WTC11 (cell line): ENCODE measurements at regions not wholly inside any gene's neighbourhood (a gene's known extent, or its start where the extent isn't known, plus 50 kb on each side); places are given as distances from the start of the nearest gene placed in this dataset.

ENCODE experiments used
- ATAC-seq: fragments of 200-7000 bp; cut with Tn5 transposase; 2 replicates; pipeline ENCODE4 v1.10.0; 2021; ENCODE audit warnings: mild to moderate bottlenecking, moderate library complexity
- CTCF ChIA-PET: fragments of 300-600 bp; sonication (Branson Sonifier 250); formaldehyde crosslinking; loops from one replicate; lab custom pipeline; 2021; ENCODE audit warnings: antibody characterized with exemption; lab: Charles Lee
- POLR2A ChIA-PET: fragments of 350-600 bp; sonication (Branson Sonifier 250); formaldehyde crosslinking; loops from one replicate; lab custom pipeline; 2021; ENCODE audit warnings: antibody characterized with exemption; lab: Charles Lee
- DNase-seq: peaks from one replicate; pipeline ENCODE4 v3.0.0; 2021; ENCODE audit warnings: low spot score
- H3K27ac Mint-ChIP-seq: 2 replicates; pipeline ENCODE4 v1.8.0; 2021; ENCODE audit warnings: mixed read lengths
- H3K27me3 Mint-ChIP-seq: 2 replicates; pipeline ENCODE4 v1.8.0; 2021; ENCODE audit warnings: low read depth, mild to moderate bottlenecking, moderate library complexity, mixed read lengths
- H3K36me3 Mint-ChIP-seq: 2 replicates; pipeline ENCODE4 v1.8.0; 2021; ENCODE audit warnings: mixed read lengths
- H3K4me1 Mint-ChIP-seq: 2 replicates; pipeline ENCODE4 v1.8.0; 2022; ENCODE audit warnings: mixed read lengths
- H3K4me3 Mint-ChIP-seq: 2 replicates; pipeline ENCODE4 v1.8.0; 2021; ENCODE audit warnings: mild to moderate bottlenecking, moderate library complexity, mixed read lengths
- H3K9me3 Mint-ChIP-seq: 2 replicates; pipeline ENCODE4 v1.8.0; 2021; ENCODE audit warnings: mixed read lengths
- CBFB ChIP-seq: sonication (generic); formaldehyde crosslinking; IDR thresholded peaks from 2 replicates; pipeline ENCODE4 v1.8.1; 2022; ENCODE audit warnings: mild to moderate bottlenecking, low read depth, missing genetic modification reagents
- E2F1 ChIP-seq: sonication (generic); formaldehyde crosslinking; IDR thresholded peaks from 2 replicates; pipeline ENCODE4 v1.8.0; 2022; ENCODE audit warnings: mild to moderate bottlenecking, missing genetic modification reagents
- ELF4 ChIP-seq: sonication (generic); formaldehyde crosslinking; IDR thresholded peaks from 2 replicates; pipeline ENCODE4 v1.8.1; 2022; ENCODE audit warnings: low read depth, mild to moderate bottlenecking, moderate library complexity, missing genetic modification reagents
- ERG ChIP-seq: fragments of 250-450 bp; sonication (Bioruptor Pico); IDR thresholded peaks from 2 replicates; pipeline ENCODE4 v1.8.0; 2021; ENCODE audit warnings: mild to moderate bottlenecking
- ETV6 ChIP-seq: sonication (generic); formaldehyde crosslinking; IDR thresholded peaks from 2 replicates; pipeline ENCODE4 v1.8.1; 2022; ENCODE audit warnings: mild to moderate bottlenecking, missing genetic modification reagents
- FOXK1 ChIP-seq: sonication (generic); formaldehyde crosslinking; IDR thresholded peaks from 2 replicates; pipeline ENCODE4 v1.8.0; 2022; ENCODE audit warnings: mild to moderate bottlenecking, moderate library complexity, missing genetic modification reagents
- IRF1 ChIP-seq: sonication (generic); formaldehyde crosslinking; IDR thresholded peaks from 2 replicates; pipeline ENCODE4 v1.8.0; 2023; ENCODE audit warnings: missing genetic modification reagents
- JAZF1 ChIP-seq: fragments of 250-450 bp; sonication (Bioruptor Pico); IDR thresholded peaks from 2 replicates; pipeline ENCODE4 v1.9.0; 2021; ENCODE audit warnings: moderate library complexity, mild to moderate bottlenecking, inconsistent platforms
- JUN ChIP-seq: sonication (generic); formaldehyde crosslinking; IDR thresholded peaks from 2 replicates; pipeline ENCODE4 v1.8.0; 2023; ENCODE audit warnings: mild to moderate bottlenecking, missing genetic modification reagents
- MLX ChIP-seq: sonication (generic); formaldehyde crosslinking; IDR thresholded peaks from 2 replicates; pipeline ENCODE4 v1.8.1; 2023; ENCODE audit warnings: mild to moderate bottlenecking, missing genetic modification reagents, moderate library complexity
- NFYB ChIP-seq: sonication (generic); formaldehyde crosslinking; conservative IDR thresholded peaks from 2 replicates; pipeline ENCODE4 v1.8.0; 2022; ENCODE audit warnings: low read depth, missing genetic modification reagents
- NR2C2 ChIP-seq: sonication (generic); formaldehyde crosslinking; IDR thresholded peaks from 2 replicates; pipeline ENCODE4 v1.8.0; 2022; ENCODE audit warnings: mild to moderate bottlenecking, missing genetic modification reagents
- PRRX2 ChIP-seq: fragments of 250-450 bp; sonication (Bioruptor Pico); IDR thresholded peaks from 2 replicates; pipeline ENCODE4 v1.8.0; 2021; ENCODE audit warnings: mild to moderate bottlenecking
- RELA ChIP-seq: sonication (generic); formaldehyde crosslinking; IDR thresholded peaks from 2 replicates; pipeline ENCODE4 v1.8.1; 2022; ENCODE audit warnings: missing genetic modification reagents, mild to moderate bottlenecking, borderline replicate concordance
- RORB ChIP-seq: fragments of 250-450 bp; sonication (Bioruptor Pico); IDR thresholded peaks from 2 replicates; pipeline ENCODE4 v1.9.0; 2021; ENCODE audit warnings: mild to moderate bottlenecking
- SMAD3 ChIP-seq: sonication (generic); formaldehyde crosslinking; IDR thresholded peaks from 2 replicates; pipeline ENCODE4 v1.8.0; 2022; ENCODE audit warnings: missing genetic modification reagents, mild to moderate bottlenecking, borderline replicate concordance
- TCF7 ChIP-seq: sonication (generic); formaldehyde crosslinking; IDR thresholded peaks from 2 replicates; pipeline ENCODE4 v1.8.0; 2022; ENCODE audit warnings: mild to moderate bottlenecking, low read depth, missing genetic modification reagents, moderate library complexity
- TEAD1 ChIP-seq: sonication (generic); formaldehyde crosslinking; IDR thresholded peaks from 2 replicates; pipeline ENCODE4 v1.8.0; 2022; ENCODE audit warnings: mild to moderate bottlenecking, missing genetic modification reagents
- TP53 ChIP-seq: sonication (generic); formaldehyde crosslinking; IDR thresholded peaks from 2 replicates; pipeline ENCODE4 v1.8.1; 2023; ENCODE audit warnings: mild to moderate bottlenecking, missing genetic modification reagents
- USF1 ChIP-seq: sonication (generic); formaldehyde crosslinking; IDR thresholded peaks from 2 replicates; pipeline ENCODE4 v1.8.0; 2022; ENCODE audit warnings: mild to moderate bottlenecking, missing genetic modification reagents
- USF2 ChIP-seq: sonication (generic); formaldehyde crosslinking; IDR thresholded peaks from 2 replicates; pipeline ENCODE4 v1.8.1; 2023; ENCODE audit warnings: mild to moderate bottlenecking, missing genetic modification reagents, moderate library complexity
- ZMAT4 ChIP-seq: fragments of 250-450 bp; sonication (Bioruptor Pico); IDR thresholded peaks from 2 replicates; pipeline ENCODE4 v1.9.0; 2021; ENCODE audit warnings: mild to moderate bottlenecking
- ZNF219 ChIP-seq: sonication (generic); formaldehyde crosslinking; IDR thresholded peaks from 2 replicates; pipeline ENCODE4 v1.8.0; 2023; ENCODE audit warnings: missing genetic modification reagents, mild to moderate bottlenecking, borderline replicate concordance
- ZNF317 ChIP-seq: sonication (generic); formaldehyde crosslinking; IDR thresholded peaks from 2 replicates; pipeline ENCODE4 v1.8.1; 2023; ENCODE audit warnings: low read depth, mild to moderate bottlenecking, moderate library complexity, missing genetic modification reagents, borderline replicate concordance
- ZNF396 ChIP-seq: fragments of 250-450 bp; sonication (Bioruptor Pico); IDR thresholded peaks from 2 replicates; pipeline ENCODE4 v1.8.0; 2021; ENCODE audit warnings: mild to moderate bottlenecking, moderate library complexity, borderline replicate concordance
- ZNF532 ChIP-seq: fragments of 250-450 bp; sonication (Bioruptor Pico); IDR thresholded peaks from 2 replicates; pipeline ENCODE4 v1.9.0; 2021; ENCODE audit warnings: mild to moderate bottlenecking, borderline replicate concordance

- Mint-ChIP-seq H3K27ac (no peak overlapping the region), H3K4me1 (0 out of 2 replicates have a peak, but pooled peaks cover 2% of the 10 kb centered on the region), H3K9me3 (no peaks in the 10 kb centered on the region), H3K27me3 (no peaks in the 10 kb centered on the region), H3K4me3 (no peak overlapping the region), H3K36me3 (no peaks in the 10 kb centered on the region)
- CTCF ChIA-PET, result interaction anchor here (0.8 kb wide), 1 partner anchor 435 kb away, joined by 3 read pairs; no protein-coding TSS in a partner anchor
- TF ChIP-seq ETV6 (CRISPR knock-in tag), result no peak
- TF ChIP-seq CBFB (CRISPR knock-in tag), result no peak
- no peak for TF ChIP-seq ERG (CRISPR knock-in tag)
- TF ChIP-seq E2F1 (CRISPR knock-in tag), result no peak
- no peak for TF ChIP-seq ZNF396 (CRISPR knock-in tag)
- no peak for TF ChIP-seq NR2C2 (CRISPR knock-in tag)
- TF ChIP-seq TP53 (CRISPR knock-in tag), result no peak
- no peak for TF ChIP-seq ZMAT4
- no peak for TF ChIP-seq NFYB
- TF ChIP-seq ELF4 (CRISPR knock-in tag), result no peak
- no peak for TF ChIP-seq JAZF1 (CRISPR knock-in tag)
- TF ChIP-seq ZNF317, result no peak
- no peak for TF ChIP-seq PRRX2 (CRISPR knock-in tag)
- no peak for TF ChIP-seq ZNF219 (CRISPR knock-in tag)
- TF ChIP-seq SMAD3, result no peak
- DNase-seq (no peak), ATAC-seq (peak; percentile 24)
- POLR2A ChIA-PET, result no interaction called here
Observed at GRCh38 chr7:351681-352480, 61.9 kb downstream of the FOXL3 start.

GRCh38 chr7:353746-354325, 63.9 kb downstream of the FOXL3 start:
- ATAC-seq (no peak), DNase-seq (no peak)
- Mint-ChIP-seq H3K36me3 (no peaks in the 10 kb centered on the region), H3K9me3 (no peaks in the 10 kb centered on the region), H3K27ac (no peak overlapping the region), H3K4me1 (0 out of 2 replicates have a peak, but pooled peaks cover 2% of the 10 kb centered on the region), H3K4me3 (no peak overlapping the region), H3K27me3 (no peaks in the 10 kb centered on the region)
- POLR2A ChIA-PET, result no interaction called here
- CTCF ChIA-PET, result no interaction called here
- TF ChIP-seq ELF4 (CRISPR knock-in tag), result no peak
- no peak for TF ChIP-seq MLX
- TF ChIP-seq NR2C2 (CRISPR knock-in tag), result no peak
- no peak for TF ChIP-seq USF1 (CRISPR knock-in tag)
- TF ChIP-seq RORB, result no peak
- TF ChIP-seq IRF1 (CRISPR knock-in tag), result no peak
- no peak for TF ChIP-seq RELA (CRISPR knock-in tag)
- TF ChIP-seq FOXK1, result no peak
- TF ChIP-seq USF2, result no peak
- TF ChIP-seq TCF7 (CRISPR knock-in tag), result no peak
- TF ChIP-seq TEAD1 (CRISPR knock-in tag), result no peak
- no peak for TF ChIP-seq ZNF532
- no peak for TF ChIP-seq JUN (CRISPR knock-in tag)
